ENCODE measurements at regions not wholly inside any gene's neighbourhood (a gene's known extent, or its start where the extent isn't known, plus 50 kb on each side); places are given as distances from the start of the nearest gene placed in this dataset.

DNA sequence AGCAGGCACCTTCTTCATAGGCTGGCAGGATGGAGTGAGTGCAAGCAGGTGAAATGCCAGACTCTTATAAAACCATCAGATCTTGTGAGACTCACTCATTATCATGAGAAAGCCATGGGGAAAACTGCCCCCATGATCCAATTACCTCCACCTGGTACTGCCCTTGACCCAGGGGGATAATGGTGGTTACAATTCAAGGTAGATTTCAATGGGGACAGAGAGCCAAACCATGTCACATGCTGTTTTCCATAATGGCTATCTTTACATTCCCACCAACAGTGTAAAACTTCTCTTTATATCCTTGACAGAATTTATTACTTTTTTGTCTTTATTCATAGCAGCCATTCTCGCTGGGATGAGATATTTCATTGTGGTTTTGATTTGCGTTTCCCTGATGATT, 663.0 kb upstream of the AGA start:
- Histone ChIP-seq H4K5ac (ENCODE audit: low read depth, low read length) (no peak overlapping the region), H3K36me3 (ENCODE audit: control insufficient read depth, insufficient read depth, low read length) (no peaks in the 10 kb centered on the region), H3K27me3 (ENCODE audit: control insufficient read depth, insufficient read depth, low read length) (no peaks in the 10 kb centered on the region), H3K27ac (ENCODE audit: insufficient read depth, low read length) (no peak overlapping the region), H2BK5ac (ENCODE audit: low read depth, low read length, poor library complexity, severe bottlenecking) (no peak overlapping the region), H3K4me1 (ENCODE audit: control insufficient read depth, insufficient read depth, low read length) (no peaks in the 10 kb centered on the region), H3K18ac (ENCODE audit: low read depth, low read length) (no peak overlapping the region), H3K4me3 (ENCODE audit: insufficient read depth, low read depth, low read length) (no peak overlapping the region), H3K9ac (ENCODE audit: low read depth, low read length) (no peak overlapping the region), H2BK15ac (ENCODE audit: low read depth, low read length) (no peak overlapping the region), H2BK20ac (ENCODE audit: low read depth, low read length) (no peak overlapping the region), H4K20me1 (ENCODE audit: insufficient read depth, low read length) (no peaks in the 10 kb centered on the region), H4K8ac (ENCODE audit: low read depth in 2 of 2, low read length in 2 of 2) (no peak overlapping the region), H3K4me2 (ENCODE audit: low read depth, low read length) (no peak overlapping the region), H2AK9ac (replicated peaks; ENCODE audit: low read depth, low read length, poor library complexity) (no peak overlapping the region), H3K9me1 (ENCODE audit: insufficient read depth, low read length) (no peaks in the 10 kb centered on the region), H3K14ac (replicated peaks; ENCODE audit: low read depth, low read length) (no peak overlapping the region), H3K4ac (ENCODE audit: low read depth, low read length) (no peak overlapping the region), H2AFZ (replicated peaks; ENCODE audit: low read length, poor library complexity) (no peak overlapping the region), H2AK5ac (ENCODE audit: low read depth, low read length) (no peak overlapping the region), H3K56ac (ENCODE audit: extremely low read depth, insufficient read depth, low read length) (no peak overlapping the region), H4K91ac (ENCODE audit: insufficient read depth, low read depth, low read length) (no peak overlapping the region), H3K23ac (ENCODE audit: low read depth, low read length) (no peak overlapping the region), H3K79me1 (ENCODE audit: low read depth in 1 of 2, low read length in 2 of 2) (no peaks in the 10 kb centered on the region), H3K9me3 (ENCODE audit: control insufficient read depth, insufficient read depth, low read length) (no peaks in the 10 kb centered on the region), H2BK120ac (ENCODE audit: low read depth, low read length) (no peak overlapping the region)
- ChIA-PET CTCF (no interaction called here), POLR2A (ENCODE audit: unreplicated experiment) (no interaction called here)
- TF ChIP-seq POLR2A (IDR thresholded peaks at IDR 0.05; ENCODE audit: low read depth, low read length) = no peak
- TF ChIP-seq FOS (IDR thresholded peaks at IDR 0.05; ENCODE audit: low read depth, low read length) = no peak
- no peak for TF ChIP-seq BHLHE40 (IDR thresholded peaks at IDR 0.05; ENCODE audit: low read depth, low read length)
- TF ChIP-seq CHD1 (IDR thresholded peaks at IDR 0.05; ENCODE audit: low read depth, low read length) = no peak
- no peak for TF ChIP-seq NFE2L2 (IDR thresholded peaks at IDR 0.05; ENCODE audit: low read depth, low read length)
- TF ChIP-seq SMC3 (IDR thresholded peaks at IDR 0.05; ENCODE audit: low read depth, low read length) = no peak
- no peak for TF ChIP-seq RFX5 (IDR thresholded peaks at IDR 0.05; ENCODE audit: low read depth, low read length)
- TF ChIP-seq, protein P1, sequence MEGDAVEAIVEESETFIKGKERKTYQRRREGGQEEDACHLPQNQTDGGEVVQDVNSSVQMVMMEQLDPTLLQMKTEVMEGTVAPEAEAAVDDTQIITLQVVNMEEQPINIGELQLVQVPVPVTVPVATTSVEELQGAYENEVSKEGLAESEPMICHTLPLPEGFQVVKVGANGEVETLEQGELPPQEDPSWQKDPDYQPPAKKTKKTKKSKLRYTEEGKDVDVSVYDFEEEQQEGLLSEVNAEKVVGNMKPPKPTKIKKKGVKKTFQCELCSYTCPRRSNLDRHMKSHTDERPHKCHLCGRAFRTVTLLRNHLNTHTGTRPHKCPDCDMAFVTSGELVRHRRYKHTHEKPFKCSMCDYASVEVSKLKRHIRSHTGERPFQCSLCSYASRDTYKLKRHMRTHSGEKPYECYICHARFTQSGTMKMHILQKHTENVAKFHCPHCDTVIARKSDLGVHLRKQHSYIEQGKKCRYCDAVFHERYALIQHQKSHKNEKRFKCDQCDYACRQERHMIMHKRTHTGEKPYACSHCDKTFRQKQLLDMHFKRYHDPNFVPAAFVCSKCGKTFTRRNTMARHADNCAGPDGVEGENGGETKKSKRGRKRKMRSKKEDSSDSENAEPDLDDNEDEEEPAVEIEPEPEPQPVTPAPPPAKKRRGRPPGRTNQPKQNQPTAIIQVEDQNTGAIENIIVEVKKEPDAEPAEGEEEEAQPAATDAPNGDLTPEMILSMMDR (conservative IDR thresholded peaks at IDR 0.05; ENCODE audit: low read depth, low read length) = no peak
- TF ChIP-seq ELK1 (IDR thresholded peaks at IDR 0.05; ENCODE audit: borderline replicate concordance, low read depth, low read length) = no peak
- intact Hi-C loops (cut with micrococcal nuclease) = no loop called here
- ATAC-seq (ENCODE audit: low read depth) = no peak
- BruUV-seq (replicated peaks) = no TSS peak
- WGBS, 2 experiments (ENCODE audit: extremely low coverage in 2 of 2, insufficient read length in 1 of 2) = no CpG with 5 or more reads among the region's 2 CpGs
- dilution Hi-C loops (cut with HindIII; ENCODE audit: low sequenced_read_pairs, unreplicated experiment) = no loop called here
- in situ Hi-C loops (cut with MboI; ENCODE audit: low sequenced_read_pairs) = no loop called here
- DNase-seq = no peak

Measured in IMR-90 (cell line).